ENCODE measurements at regions not wholly inside any gene's neighbourhood (a gene's known extent, or its start where the extent isn't known, plus 50 kb on each side); places are given as distances from the start of the nearest gene placed in this dataset.
"Not testable (repeated sequence)": the region's sequence is repeated elsewhere in the genome, so short reads cannot be mapped to it uniquely, and the experiment has no call there.

DNA sequence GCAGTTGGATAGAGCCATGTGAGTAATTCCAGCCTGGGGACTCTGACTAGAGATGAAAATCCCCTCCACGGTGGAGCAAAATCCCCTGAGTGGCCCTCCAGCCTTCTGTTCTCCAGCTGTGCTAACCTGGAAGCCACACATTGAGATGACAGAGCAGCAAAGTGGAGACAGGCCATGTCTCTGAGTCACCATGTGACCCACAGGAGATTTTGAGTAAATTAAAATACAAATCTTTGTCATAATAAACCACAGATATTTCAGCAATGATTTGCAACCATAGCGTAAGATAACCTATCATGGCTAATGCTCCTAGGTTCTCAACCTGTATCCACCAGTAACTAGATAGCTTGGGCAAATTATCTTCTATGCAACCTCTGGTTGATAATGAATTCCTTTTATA lies 328.3 kb upstream of the DPP6 start:
- DNase-seq, result not testable (repeated sequence)

DNA sequence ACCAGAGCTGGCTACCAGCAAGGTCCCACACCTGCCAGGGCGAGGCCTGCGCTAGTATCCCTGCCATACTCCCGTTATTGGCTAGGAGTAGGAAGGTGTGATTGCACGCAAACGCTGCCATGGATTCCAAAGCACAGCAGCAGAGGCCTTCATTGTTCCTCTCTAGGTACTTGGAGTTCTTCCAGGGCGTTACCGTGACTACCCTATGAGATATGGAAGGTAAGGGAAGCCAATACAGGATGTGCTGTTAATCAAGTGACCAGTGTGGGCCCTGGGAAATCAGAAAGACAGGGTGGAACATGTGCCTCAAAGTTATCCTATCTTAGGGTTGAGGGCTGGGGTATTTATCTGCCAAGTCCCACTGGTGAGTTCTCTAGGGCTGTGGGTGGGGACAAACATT lies 320.7 kb upstream of the DPP6 start:
- DNase-seq, result not testable (repeated sequence)

DNA sequence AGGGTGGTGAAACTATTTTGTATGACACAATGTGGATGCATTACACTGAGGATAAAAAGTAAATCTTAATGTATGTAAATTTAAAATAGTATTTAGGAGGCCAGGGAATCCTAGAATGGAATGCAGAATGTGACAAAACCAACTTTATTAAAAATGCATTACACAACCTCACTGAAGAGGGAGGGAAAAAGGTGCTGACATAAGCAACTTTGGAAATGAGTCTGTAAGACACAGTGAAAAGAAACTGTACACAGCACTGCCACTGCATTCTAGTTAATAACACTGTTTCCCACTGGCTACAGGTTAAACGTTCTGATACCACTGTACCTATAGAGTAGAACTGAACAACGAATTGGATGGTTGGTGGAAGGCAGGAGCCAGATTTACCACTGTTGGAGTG lies 308.8 kb upstream of the DPP6 start:
- DNase-seq, result not testable (repeated sequence)

DNA sequence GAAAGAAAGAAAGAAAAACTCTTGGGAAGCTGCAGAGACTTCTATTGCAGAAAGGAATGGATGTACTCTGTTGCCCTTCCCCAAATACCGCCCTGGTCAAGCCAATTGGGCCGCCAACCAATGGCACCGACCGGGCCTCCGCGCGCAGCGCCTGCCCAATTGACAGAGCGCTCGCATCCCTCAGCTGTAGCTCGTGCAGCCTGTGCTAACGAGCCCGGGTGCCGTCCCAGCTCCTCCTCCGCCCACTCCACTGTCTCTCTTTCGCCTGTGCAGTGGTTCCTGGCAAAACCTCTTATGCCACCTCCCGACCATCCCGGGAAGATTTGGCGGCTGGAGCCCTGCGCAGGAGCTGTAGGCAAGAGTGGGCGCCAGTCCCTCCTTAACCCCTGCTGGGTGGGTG lies 304.2 kb upstream of the DPP6 start:
- DNase-seq, result not testable (repeated sequence)

DNA sequence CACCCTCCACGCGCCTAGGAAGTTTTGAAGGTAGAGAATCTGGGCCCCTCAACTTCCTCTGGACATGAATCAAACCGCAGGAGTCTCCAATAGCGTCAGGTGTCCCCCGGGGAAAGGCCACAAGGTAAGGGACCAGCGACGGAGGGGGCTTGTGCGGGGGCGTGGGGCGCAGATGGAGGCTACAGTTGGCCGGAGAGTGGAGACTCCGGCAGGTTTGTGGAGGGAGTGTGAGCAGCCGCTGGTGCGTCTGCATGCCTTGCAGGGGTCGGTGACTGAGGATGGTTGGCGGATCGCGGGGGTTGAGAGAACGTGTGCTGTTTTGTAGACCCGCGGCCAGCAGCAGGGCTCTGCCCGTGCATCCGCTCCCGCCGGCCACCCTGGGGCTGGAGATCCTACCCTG lies 303.3 kb upstream of the DPP6 start:
- DNase-seq, result not testable (repeated sequence)

DNA sequence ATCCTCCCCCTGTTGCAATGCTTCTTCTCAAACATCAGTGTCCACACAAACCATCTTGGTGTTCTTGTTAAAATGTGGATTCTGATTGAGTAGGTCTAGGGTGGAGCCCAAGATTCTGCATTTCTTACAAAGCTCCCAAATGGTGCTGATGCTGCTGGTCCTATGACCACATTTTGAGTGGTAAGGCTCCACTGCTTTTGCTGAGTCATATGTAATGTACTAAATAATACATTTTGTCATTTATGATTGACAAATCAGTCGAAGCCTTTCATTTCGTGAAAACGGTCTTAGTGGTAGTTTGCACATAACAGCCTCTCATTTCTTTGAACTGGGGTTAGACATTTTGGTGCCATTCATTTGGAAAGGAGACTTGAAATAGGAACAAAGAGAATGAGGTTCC lies 286.3 kb upstream of the DPP6 start:
- not testable (repeated sequence) for DNase-seq

DNA sequence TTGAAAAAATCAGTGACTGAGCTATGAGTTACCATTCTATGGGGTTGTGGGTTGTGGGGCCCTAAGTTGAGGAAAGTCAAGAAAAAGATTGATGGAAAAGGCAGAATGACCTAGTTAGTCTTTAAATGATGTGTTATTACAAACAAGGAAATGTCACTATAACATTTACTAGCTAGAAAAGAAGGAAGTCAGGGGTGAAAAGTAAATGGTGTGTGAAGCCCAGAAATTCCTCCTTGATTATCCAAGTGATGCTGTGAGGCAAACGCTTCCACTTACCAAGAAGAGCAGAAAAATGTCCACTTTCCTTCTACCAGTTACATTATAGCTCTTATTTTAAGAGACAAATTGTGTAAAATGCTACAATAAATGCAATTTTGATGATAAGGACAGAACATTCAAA lies 285.3 kb upstream of the DPP6 start:
- not testable (repeated sequence) for DNase-seq

DNA sequence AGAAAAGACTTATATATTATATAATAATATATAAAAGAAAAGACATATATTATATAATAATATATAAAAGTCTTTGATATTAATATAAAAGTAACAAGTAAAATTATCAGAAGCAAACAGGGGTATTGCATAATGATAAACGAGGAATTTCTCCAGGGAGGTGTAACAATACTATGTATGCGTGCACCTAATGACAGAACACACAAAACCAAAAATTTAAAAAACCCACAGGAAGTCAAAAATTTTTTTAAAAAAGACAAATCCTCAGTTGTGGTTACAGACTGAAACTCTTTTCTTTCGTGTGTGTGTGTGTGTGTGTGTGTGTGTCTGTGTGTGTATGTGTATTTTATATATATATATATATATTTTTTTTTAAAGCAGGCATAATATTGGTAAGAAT lies 279.2 kb upstream of the DPP6 start:
- DNase-seq, result no peak

DNA sequence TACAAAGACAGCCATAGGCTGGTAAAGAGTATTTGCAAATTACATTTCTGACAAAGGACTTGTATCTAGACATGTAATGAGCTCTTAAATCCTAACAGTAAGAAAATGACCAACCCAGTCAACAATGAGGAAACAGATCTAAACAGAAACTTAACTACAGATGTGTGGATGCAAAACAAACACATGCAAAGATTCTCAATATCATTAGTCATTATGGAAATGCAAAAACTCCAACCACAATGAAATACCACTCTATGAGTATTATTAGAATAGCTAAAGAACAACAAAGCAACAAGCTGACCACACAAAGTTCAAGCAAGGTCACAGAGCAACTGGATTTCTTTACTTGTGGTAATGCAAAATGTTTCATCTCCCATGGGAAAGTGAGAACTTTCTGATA lies 275.3 kb upstream of the DPP6 start:
- DNase-seq, result not testable (repeated sequence)

DNA sequence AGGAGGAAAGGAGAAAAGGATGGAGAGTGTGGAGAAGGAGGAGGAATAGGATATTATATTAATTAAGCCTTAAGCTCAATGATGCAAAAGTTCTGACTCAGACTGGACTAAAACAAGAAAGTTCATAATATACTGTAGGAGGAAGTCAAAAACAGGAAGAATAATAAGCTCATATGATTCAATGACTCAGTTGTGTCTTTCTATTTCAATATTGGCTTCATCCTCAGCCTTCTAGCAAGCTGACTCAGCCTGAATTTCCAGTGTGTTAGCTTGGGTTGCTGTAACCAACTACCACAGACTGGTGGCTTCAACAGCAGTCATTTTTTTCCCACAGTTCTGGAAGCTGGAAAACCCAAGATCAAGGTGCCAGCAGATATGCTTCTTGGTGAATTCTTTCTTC lies 254.8 kb upstream of the DPP6 start:
- DNase-seq, result not testable (repeated sequence)

DNA sequence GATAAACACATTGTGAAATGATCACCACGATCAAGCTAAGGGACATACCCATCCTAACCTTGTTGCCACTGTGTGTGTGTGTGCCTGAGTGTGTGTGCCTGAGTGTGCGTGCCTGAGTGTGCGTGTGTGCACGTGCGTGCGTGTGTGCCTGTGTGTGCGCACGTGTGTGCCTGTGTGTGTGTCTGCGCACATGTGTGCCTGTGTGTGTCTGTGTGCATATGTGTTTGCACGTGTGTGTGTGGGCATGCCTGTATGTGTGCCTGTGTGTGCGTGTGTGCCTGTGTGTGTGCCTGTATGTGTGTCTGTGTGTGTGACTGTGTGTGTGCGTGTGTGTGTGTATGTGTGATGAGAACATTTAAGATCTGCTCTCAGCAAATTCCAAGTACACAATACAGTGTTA lies 244.1 kb upstream of the DPP6 start:
- no peak for DNase-seq

DNA sequence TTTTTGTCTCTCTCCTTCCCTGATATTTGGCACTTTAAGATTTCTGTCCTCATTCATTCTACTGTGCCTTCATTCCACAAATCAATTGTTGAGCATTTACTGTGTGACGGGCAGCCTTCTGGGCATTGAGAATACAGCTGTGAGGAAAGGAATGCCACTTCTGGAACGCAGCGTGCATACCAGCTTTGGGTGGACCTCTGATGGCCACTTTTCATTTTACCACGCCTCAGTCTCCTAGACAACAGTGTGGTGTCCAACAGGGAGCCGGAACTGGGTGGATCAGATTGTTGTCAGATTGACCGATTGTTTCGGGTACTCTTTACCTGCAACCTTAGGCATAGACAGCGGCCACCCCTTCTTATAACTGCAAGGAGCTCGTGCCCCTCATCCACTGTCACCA lies 222.7 kb upstream of the DPP6 start:
- no peak for DNase-seq

DNA sequence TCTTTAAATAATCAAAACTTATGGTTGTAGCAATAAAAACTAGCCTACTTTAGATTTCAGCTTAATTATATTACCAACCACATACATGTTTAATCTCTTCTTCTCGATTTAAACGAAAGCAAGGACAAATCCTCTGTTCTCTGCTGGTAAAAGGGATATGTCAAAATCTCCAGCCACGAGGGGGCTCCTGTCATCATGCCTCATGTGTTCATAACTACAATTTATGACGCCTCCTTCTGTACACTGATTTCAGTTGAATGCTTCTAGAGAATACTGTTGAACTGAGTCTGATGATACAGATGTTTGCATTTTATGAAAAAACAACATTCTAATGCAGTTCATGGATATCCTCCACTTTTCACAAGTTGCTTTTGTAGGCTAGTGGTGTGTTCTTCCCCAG lies 220.0 kb upstream of the DPP6 start:
- DNase-seq, result no peak

DNA sequence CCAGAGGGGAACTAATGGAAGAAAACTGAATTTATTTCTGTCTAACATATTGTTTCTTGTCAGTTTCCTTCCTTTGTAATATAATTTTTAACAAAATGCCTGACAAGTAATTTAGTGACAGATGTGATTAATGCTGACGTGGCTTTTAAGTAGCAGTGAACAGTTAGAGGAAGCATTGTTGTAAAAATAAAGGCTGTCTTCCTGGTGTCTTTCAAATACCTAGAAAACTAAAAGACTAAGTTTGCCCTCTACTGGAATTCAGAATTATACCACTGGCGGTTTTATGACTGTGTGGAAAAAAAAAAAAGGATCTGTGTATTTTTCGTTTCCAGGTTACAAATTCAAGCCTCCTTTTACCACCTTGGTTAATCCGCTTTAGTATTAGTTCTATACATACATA lies 217.1 kb upstream of the DPP6 start:
- no peak for DNase-seq

DNA sequence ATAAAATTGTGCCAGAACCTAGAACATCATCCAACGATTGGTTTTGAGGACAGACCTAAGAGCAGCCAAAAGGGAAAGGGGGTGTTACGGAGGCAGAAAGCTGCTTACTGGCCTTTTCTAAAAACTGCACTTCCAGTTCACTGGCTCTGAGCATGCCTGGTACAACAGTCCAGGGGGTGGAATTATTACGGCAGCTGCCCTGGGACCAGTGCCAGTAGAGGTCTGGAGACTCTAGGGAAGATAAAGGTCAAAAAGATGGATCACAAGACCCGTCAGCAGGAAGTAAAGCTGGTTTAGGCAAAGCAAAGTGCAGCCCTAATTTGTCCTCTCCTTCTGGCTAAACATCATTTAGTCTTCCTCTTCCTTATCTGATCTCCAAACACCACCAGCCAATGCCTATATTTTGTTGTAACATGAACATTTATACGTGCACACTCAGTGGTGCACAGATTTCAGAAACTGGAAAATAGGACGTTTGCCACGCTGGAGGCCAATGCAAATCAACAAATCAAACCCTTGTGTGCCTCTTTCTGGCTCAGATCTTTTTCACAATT lies 216.4 kb upstream of the DPP6 start:
- no peak for DNase-seq

DNA sequence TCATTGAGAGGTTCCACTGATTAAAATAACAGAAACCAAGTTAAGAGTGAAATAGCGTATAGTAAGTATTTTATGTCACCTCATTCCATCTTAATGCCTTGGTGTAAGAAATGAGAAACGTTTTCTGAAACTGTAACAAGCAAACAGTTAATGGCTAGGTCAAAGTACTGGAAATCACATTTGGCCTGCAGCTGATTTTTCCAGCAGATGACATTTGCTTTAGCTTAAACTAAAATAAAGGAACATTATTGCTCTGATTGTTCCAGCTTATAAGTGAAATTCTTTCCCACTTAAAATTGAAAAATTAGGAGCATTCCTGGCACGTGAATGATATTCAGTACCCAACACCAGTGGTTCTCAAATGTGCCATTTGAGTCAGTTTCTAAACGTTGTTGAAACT lies 213.6 kb upstream of the DPP6 start:
- no peak for DNase-seq

DNA sequence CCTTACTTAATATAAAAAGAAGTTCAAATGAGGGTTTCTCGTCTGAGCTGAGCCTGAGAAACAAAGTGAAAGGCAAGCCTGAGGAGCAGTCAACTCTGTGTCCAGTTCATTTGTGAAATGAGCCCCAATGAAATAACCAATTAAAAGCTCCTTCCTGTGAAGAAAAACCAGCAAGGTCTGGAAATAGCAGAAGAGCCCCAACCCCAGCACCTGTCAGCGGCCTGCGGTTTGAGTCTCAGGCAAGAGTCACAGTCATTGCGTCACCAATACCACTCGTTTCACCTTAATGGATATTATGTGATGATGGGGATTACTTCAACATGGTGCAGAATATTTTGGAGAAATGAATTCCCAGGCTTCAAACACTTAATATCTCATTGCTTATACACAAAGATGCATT lies 211.3 kb upstream of the DPP6 start:
- DNase-seq, result no peak

DNA sequence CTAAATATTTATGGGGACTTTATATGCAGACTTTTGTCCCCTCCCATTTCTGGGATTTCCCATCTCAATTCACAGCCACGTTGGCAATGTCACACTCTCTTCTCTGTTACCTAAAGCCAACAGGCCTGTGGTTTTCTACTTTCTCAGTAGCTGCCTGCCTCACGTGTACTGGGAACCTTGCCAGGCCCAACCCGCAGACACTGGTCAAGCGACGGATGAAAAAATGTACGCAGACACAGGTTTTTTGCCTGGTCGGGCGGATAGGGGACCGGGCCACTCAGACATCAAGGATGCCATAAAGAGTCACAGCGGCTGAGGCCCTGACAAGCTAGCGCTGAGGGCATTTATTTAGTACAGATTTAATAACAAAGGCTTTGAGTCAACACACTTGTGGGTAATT lies 204.4 kb upstream of the DPP6 start:
- no peak for DNase-seq

DNA sequence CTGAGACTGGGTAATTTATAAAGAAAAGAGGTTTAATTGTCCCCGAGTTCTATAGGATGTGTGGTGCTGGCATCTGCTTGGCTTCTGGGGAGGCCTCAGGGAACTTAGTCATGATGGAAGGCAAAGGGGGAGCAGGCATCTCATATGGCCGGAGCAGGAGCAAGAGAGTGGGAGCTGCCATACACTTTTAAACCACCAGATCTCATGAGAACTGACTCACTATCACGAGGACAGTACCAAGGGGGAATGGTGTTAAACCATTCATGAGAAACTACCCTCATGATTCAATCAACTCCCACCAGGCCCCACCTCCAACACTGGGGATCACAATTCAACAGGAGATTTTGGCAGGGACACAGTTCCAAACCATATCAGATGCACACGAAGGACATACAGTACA lies 199.9 kb upstream of the DPP6 start:
- no peak for DNase-seq

DNA sequence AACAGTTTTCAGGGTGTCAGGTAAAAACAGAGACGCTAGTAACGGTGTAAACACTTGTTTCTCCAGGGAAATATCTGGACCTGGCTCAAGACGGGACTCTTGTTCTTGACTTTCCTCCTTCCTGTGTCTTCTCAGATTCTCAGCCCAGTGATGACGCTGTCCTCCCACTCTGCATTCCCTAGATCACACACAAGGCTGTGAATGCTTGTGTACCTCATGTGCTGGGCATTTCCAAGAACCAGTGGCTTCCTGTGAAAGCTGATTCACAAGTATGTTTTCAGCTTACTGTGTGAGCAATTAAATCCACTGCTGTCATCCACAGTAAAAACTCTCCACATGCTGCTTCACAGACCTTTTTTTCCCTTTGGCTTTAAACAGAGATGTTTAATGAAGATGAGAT lies 193.8 kb upstream of the DPP6 start:
- no peak for DNase-seq

DNA sequence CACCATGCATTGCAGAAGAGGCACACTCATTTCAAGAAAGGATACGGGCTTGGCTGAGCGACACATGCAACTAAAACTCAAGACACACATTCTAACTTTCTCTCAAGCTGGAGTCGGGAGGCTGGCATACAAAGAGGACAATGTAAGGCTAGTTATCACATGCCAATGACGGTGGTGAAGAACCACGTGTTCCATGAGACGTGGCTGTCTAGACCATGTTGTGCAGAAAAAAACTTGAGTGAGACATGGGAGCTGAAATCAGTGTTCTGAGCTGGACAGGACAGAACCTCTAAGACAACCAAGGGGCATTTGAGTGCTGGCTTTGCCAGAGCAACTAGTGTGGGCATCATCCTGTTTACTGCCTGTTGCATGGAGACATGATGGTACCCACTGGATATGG lies 193.0 kb upstream of the DPP6 start:
- DNase-seq, result no peak

DNA sequence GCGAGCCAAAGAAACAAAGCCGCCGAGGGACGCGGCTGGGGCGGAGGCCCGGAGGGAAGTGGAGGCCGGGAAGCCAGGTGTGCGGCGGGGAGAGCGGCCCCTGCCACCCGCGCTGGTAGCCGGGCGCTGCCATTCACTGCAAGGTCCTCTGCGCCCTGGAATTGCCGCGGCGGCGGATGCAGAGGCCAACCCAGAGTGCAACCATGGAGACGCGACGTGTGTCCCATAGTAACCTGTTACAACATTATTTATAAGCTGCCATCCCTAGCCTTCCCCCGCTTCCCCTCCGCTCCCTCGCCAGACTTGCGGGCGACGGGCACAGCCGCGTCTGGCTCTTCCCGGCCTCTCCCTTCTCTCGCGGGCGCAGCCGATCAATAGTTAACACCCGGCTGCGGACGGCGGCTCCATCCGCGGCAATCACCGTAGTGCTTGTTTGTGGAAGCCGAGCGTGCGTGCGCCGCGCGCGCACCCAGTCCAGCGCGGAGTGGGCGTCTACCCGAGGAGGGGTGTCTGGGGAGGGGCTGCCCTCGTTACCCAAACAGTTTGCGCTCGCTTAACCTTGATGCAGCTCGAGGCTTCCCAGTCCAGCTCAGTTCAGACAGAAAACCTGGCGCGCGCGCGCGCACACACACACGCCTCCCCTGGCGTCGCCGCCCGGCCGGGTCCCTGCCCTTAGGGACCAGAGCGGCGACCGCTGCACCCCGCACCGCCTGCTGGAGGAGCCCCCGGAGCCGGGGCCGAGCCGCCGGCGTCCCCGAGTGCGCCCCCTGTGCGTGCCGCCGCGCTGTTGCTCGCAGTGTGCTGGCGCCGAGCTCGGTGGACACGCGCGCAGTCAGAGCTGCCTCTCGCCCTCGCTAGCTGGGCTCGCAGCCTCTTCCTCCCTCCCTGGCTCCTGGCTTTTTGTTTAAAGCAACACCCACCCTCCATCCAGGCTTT lies 165.4 kb upstream of the DPP6 start:
- no peak for DNase-seq

DNA sequence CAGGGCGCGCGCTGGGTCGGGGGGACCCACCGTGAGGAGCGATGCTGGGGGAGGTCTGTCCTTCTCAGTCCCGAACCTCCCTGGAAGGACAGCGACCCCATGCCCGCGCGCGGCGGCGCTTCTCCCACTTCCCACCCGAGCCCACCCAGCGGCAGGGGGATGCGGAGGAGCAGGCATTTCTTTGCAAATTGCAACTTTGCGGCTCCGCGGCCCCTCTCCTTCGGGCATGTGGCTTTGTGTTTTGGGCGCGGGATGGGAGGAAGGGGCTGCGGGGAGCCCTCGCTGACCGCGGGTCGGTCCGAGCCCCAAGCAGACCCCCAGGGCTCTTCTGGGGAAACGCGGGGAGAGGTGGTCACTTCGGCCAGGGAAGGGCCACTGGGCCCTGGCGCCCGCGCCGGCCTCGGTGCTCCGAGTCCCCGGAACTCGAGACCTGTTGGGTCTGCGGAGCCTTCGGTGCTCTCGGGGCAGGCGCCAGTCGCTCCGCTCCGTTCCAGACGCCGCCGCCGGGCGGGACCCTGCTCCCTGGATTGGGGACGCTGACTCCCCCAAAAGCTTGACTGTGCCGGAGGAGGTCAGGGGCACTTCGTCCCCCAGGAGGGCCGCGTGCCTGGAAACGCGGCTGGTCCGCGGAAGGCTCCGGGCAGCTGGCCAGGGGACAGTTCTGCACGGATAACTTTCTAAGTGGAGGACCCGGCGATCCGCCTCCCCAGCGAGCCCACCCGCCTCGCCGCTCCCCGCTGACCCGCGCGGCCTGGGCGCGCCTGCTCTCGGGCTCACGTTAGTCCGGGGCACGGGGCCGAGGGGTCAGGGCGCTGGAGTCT lies 164.2 kb upstream of the DPP6 start:
- no peak for DNase-seq

DNA sequence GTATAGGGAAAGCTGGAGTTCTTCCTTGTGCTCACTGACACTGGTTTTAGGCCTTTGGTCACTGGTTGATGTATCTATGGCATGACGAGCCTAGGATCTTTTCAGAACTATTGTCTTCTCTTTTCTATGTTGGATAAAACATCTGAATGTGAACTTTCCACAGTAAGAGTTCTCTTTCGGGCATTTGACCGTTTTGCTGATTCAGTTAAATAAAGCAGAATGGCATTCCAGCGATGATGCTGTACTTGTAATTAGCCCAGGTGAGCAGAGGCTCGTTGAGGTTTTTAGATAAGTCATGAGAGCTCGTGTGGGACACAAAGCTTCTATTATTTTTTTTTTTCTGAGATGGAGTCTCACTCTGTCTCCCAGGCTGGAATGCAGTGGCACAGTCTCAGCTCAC lies 160.2 kb upstream of the DPP6 start:
- DNase-seq, result no peak

All from activated CD4-positive, alpha-beta T cell treated with anti-CD3 and anti-CD28 coated beads, Interleukin-2, amount 50 U/mL, for 16 hours (primary cell).